Endothelial cell of umbilical vein (primary cell): ENCODE measurements at regions not wholly inside any gene's neighbourhood (a gene's known extent, or its start where the extent isn't known, plus 50 kb on each side); places are given as distances from the start of the nearest gene placed in this dataset.

ENCODE experiments used
- BruUV-seq: library from RNA; stranded (reverse); fragments of 400-500 nt; replicated peaks from 2 replicates; lab custom pipeline; 2021; lab: Mats Ljungman, UMichigan
- CTCF ChIA-PET: fragments of 300-600, 350-600 bp; sonication (Branson Sonifier 250); formaldehyde crosslinking; loops from one replicate; lab custom pipeline; 2021; ENCODE audit warnings: antibody characterized with exemption, inconsistent platforms; lab: Charles Lee
- POLR2A ChIA-PET: fragments of 300-600, 350-600 bp; sonication (Branson Sonifier 250); formaldehyde crosslinking; loops from one replicate; lab custom pipeline; 2021; ENCODE audit warnings: antibody characterized with exemption, inconsistent platforms; lab: Charles Lee
- DNase-seq: peaks from one replicate; pipeline ENCODE4 v3.0.0-alpha.2; 2011; ENCODE audit warnings: low read depth, low spot score
- FAIRE-seq: peaks from 2 replicates; lab custom pipeline; 2011; peaks lifted over from hg19 to GRCh38; lab: Jason Lieb, UNC
- H2AFZ ChIP-seq: 2 replicates; pipeline ENCODE4 v1.6.0; 2012; ENCODE audit warnings: low read depth, low read length, control low read depth, inconsistent platforms
- H3K27ac ChIP-seq: 2 replicates; pipeline ENCODE4 v1.5.1; 2011; ENCODE audit warnings: low read depth, mild to moderate bottlenecking, control low read depth, low read length, moderate library complexity; ENCODE audit not compliant: insufficient read depth
- H3K27me3 ChIP-seq, 2 experiments: 2 replicates each; pipeline versions ENCODE4 v1.6.0 to v1.6.1; 2011; ENCODE audit warnings: low read length in 2 of 2, mixed read lengths in 1 of 2; ENCODE audit not compliant: control insufficient read depth in 2 of 2, insufficient read depth in 2 of 2
- H3K36me3 ChIP-seq, 2 experiments: 2 replicates in 1 of 2; 3 replicates in 1 of 2; pipeline ENCODE4 v1.5.1; 2011; ENCODE audit warnings: low read length in 2 of 2, mild to moderate bottlenecking in 1 of 2, moderate library complexity in 1 of 2; ENCODE audit not compliant: control insufficient read depth in 2 of 2, insufficient read depth in 2 of 2; ENCODE audit errors: extremely low read depth in 1 of 2
- H3K4me1 ChIP-seq: 3 replicates; pipeline ENCODE4 v1.5.1; 2011; ENCODE audit warnings: mild to moderate bottlenecking, low read length; ENCODE audit not compliant: control insufficient read depth, insufficient read depth; ENCODE audit errors: extremely low read depth
- H3K4me2 ChIP-seq: 2 replicates; pipeline ENCODE4 v1.6.1; 2011; ENCODE audit warnings: low read length, control low read depth, mixed read lengths; ENCODE audit not compliant: insufficient read depth
- H3K4me3 ChIP-seq, 3 experiments: fragments of 200-600 bp in 1 of 3; sonication (generic), shearing (Covaris generic) in 1 of 3; replicated peaks in 1 of 3; 2 replicates each; pipeline ENCODE4 v1.5.1; 2011 to 2016; ENCODE audit warnings: control low read depth in 3 of 3, low read length in 3 of 3, mild to moderate bottlenecking in 2 of 3, inconsistent platforms in 1 of 3, low read depth in 1 of 3, moderate library complexity in 1 of 3; ENCODE audit not compliant: insufficient read depth in 1 of 3
- H3K79me2 ChIP-seq: 2 replicates; pipeline ENCODE4 v1.6.0; 2012; ENCODE audit warnings: low read length, inconsistent platforms; ENCODE audit not compliant: control insufficient read depth, insufficient read depth
- H3K9ac ChIP-seq: replicated peaks from 2 replicates; pipeline ENCODE3; 2011; ENCODE audit warnings: low read length, control low read depth; ENCODE audit not compliant: insufficient read depth; ENCODE audit errors: extremely low read depth
- H3K9me1 ChIP-seq: replicated peaks from 3 replicates; pipeline ENCODE4 v1.6.0; 2011; ENCODE audit warnings: mild to moderate bottlenecking, low read length; ENCODE audit not compliant: control insufficient read depth, insufficient read depth; ENCODE audit errors: extremely low read depth
- H3K9me3 ChIP-seq: replicated peaks from 2 replicates; pipeline ENCODE4 v1.5.1; 2012; ENCODE audit warnings: low read length, inconsistent platforms; ENCODE audit not compliant: control insufficient read depth, insufficient read depth
- H4K20me1 ChIP-seq: replicated peaks from 2 replicates; pipeline ENCODE3; 2011; ENCODE audit warnings: mild to moderate bottlenecking, low read length; ENCODE audit not compliant: control insufficient read depth, insufficient read depth; ENCODE audit errors: extremely low read depth
- EZH2 ChIP-seq: IDR thresholded peaks from 2 replicates; pipeline ENCODE4 v1.6.1; 2012; ENCODE audit warnings: borderline replicate concordance, low read depth, mild to moderate bottlenecking, moderate library complexity, low read length, inconsistent platforms; ENCODE audit not compliant: severe bottlenecking
- FOS ChIP-seq: IDR thresholded peaks from 2 replicates; pipeline ENCODE4 v1.6.1; 2011; ENCODE audit warnings: mild to moderate bottlenecking, low read length, moderate library complexity, borderline replicate concordance; ENCODE audit not compliant: insufficient read depth
- GATA2 ChIP-seq: IDR thresholded peaks from 2 replicates; pipeline ENCODE4 v1.7.0; 2011; ENCODE audit warnings: low read depth, mild to moderate bottlenecking, moderate library complexity, mixed read lengths, low read length; ENCODE audit not compliant: insufficient read length, insufficient read depth
- JUN ChIP-seq: IDR thresholded peaks from 2 replicates; pipeline ENCODE4 v1.6.1; 2011; ENCODE audit warnings: borderline replicate concordance, low read depth; ENCODE audit not compliant: insufficient read length, insufficient read depth
- MYC ChIP-seq: IDR thresholded peaks from one replicate; pipeline ENCODE4 v1.6.1; 2011; ENCODE audit warnings: mild to moderate bottlenecking, low read depth, low read length
- POLR2A ChIP-seq: IDR thresholded peaks from 2 replicates; pipeline ENCODE4 v1.6.1; 2012; ENCODE audit warnings: low read depth, mild to moderate bottlenecking, control low read depth, low read length
- POLR2AphosphoS5 ChIP-seq: IDR thresholded peaks from 2 replicates; pipeline ENCODE4 v1.6.1; 2012; ENCODE audit warnings: low read depth, mild to moderate bottlenecking, control low read depth, low read length, moderate library complexity; ENCODE audit not compliant: insufficient read depth
- dilution Hi-C: fragments of 300-500 bp; cut with MboI; formaldehyde crosslinking; loops from one replicate; pipeline ENCODE4 v1.15.0; 2019; ENCODE audit warnings: low sequenced_read_pairs; ENCODE audit not compliant: extremely low pct_ligation_motif_present
- intact Hi-C: fragments of 100-400 bp; cut with micrococcal nuclease; formaldehyde crosslinking; loops from one replicate; pipeline ENCODE4 v1.10.0; 2022
- TF ChIP-seq, protein P1 (sequence below), 2 donors: IDR thresholded peaks; 1 replicate in 1 of 2; 2 replicates in 1 of 2; pipeline ENCODE4 v1.5.1; 2011; ENCODE audit warnings: low read length in 2 of 2, mild to moderate bottlenecking in 2 of 2, moderate library complexity in 2 of 2, control low read depth in 1 of 2, inconsistent platforms in 1 of 2, low read depth in 1 of 2; ENCODE audit not compliant: insufficient read depth in 1 of 2; ENCODE audit errors: extremely low read depth in 1 of 2
- TF ChIP-seq, protein P2 (sequence below): IDR thresholded peaks from 2 replicates; pipeline ENCODE4 v1.6.1; 2011; ENCODE audit not compliant: insufficient read depth, insufficient read length

DNA sequence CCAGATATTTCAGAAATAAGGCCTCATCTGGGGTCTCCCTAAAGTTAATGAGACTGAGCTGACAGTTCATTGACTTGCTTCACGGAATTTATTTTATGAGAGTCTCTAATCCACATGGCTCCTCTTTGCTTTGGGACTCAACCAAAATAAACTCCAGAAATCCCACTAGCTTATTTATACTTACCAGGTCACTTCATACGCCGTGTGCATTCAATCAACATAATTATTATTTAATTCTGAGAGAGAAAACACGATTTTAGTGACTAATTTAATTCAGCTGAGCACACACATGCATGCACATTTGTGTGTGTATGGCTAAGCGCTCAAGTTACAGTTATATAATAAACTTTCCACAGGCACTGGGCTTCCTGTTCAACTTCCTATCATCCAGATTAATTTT lies 333.4 kb upstream of the CCDC196 start:
- dilution Hi-C loops, result no loop called here
- H3K9me1 ChIP-seq, result no peaks in the 10 kb centered on the region
- no peak overlapping the region for H3K9ac ChIP-seq
- no peak overlapping the region for H2AFZ ChIP-seq
- H3K36me3 ChIP-seq, result no peaks in the 10 kb centered on the region
- no peak for FAIRE-seq
- no peaks in the 10 kb centered on the region for H3K9me3 ChIP-seq
- no peaks in the 10 kb centered on the region for H3K4me1 ChIP-seq
- BruUV-seq, result no TSS peak
- no peak overlapping the region for H3K4me3 ChIP-seq
- no peaks in the 10 kb centered on the region for H3K79me2 ChIP-seq
- H3K4me2 ChIP-seq, result no peak overlapping the region
- no peaks in the 10 kb centered on the region for H4K20me1 ChIP-seq
- CTCF ChIA-PET, result no interaction called here
- POLR2A ChIA-PET, result no interaction called here
- DNase-seq, result no peak
- H3K27me3 ChIP-seq, result no peaks in the 10 kb centered on the region
- H3K27ac ChIP-seq, result no peak overlapping the region
- no peak for TF ChIP-seq GATA2
- no peak for TF ChIP-seq EZH2
- no peak for TF ChIP-seq POLR2AphosphoS5
- no peak for TF ChIP-seq JUN
- TF ChIP-seq, protein P1, sequence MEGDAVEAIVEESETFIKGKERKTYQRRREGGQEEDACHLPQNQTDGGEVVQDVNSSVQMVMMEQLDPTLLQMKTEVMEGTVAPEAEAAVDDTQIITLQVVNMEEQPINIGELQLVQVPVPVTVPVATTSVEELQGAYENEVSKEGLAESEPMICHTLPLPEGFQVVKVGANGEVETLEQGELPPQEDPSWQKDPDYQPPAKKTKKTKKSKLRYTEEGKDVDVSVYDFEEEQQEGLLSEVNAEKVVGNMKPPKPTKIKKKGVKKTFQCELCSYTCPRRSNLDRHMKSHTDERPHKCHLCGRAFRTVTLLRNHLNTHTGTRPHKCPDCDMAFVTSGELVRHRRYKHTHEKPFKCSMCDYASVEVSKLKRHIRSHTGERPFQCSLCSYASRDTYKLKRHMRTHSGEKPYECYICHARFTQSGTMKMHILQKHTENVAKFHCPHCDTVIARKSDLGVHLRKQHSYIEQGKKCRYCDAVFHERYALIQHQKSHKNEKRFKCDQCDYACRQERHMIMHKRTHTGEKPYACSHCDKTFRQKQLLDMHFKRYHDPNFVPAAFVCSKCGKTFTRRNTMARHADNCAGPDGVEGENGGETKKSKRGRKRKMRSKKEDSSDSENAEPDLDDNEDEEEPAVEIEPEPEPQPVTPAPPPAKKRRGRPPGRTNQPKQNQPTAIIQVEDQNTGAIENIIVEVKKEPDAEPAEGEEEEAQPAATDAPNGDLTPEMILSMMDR (IDR thresholded peaks at IDR 0.05; ENCODE audit: extremely low read depth in 1 of 2, insufficient read depth in 1 of 2, low read depth in 1 of 2, low read length in 2 of 2), result no peak
- TF ChIP-seq, protein P2, sequence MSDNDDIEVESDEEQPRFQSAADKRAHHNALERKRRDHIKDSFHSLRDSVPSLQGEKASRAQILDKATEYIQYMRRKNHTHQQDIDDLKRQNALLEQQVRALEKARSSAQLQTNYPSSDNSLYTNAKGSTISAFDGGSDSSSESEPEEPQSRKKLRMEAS, result no peak
- no peak for TF ChIP-seq POLR2A
- TF ChIP-seq MYC, result no peak
- no peak for TF ChIP-seq FOS
- intact Hi-C loops, result no loop called here
